ENCODE measurements at regions not wholly inside any gene's neighbourhood (a gene's known extent, or its start where the extent isn't known, plus 50 kb on each side); places are given as distances from the start of the nearest gene placed in this dataset.

- peak; percentile 98 for TF ChIP-seq FOXM1 (IDR thresholded peaks at IDR 0.05; ENCODE audit: low read depth, low read length)
- peak; percentile 36; the same call in 1 of the 2 replicates for TF ChIP-seq RAD51 (IDR thresholded peaks at IDR 0.05)
- no peak for TF ChIP-seq PBX3 (IDR thresholded peaks at IDR 0.05; ENCODE audit: insufficient replicate concordance, low read depth, low read length)
- TF ChIP-seq NR2F1 (conservative IDR thresholded peaks at IDR 0.05) = peak; percentile 99
- TF ChIP-seq HDGF (IDR thresholded peaks at IDR 0.05) = no peak
- peak; percentile 32; the same call in 1 of the 2 replicates for TF ChIP-seq YY1 (IDR thresholded peaks at IDR 0.05; ENCODE audit: low read depth, low read length)
- TF ChIP-seq TCF12 (IDR thresholded peaks at IDR 0.05; ENCODE audit: low read depth, low read length) = peak; percentile 69; the same call in 1 of the 2 replicates
- peak in 1 of 2 experiments; percentile 86; a peak in 2 of 4 replicates for TF ChIP-seq ETV6 (conservative IDR thresholded peaks at IDR 0.05 in 1 of 2, IDR thresholded peaks at IDR 0.05 in 1 of 2; ENCODE audit: borderline replicate concordance in 1 of 2, low read depth in 1 of 2)
- peak; percentile 78 for TF ChIP-seq SP1 (IDR thresholded peaks at IDR 0.05; ENCODE audit: low read depth, low read length)
- TF ChIP-seq MEF2A (IDR thresholded peaks at IDR 0.05; ENCODE audit: insufficient read depth, low read depth, low read length) = peak; percentile 94
- no peak for TF ChIP-seq BCLAF1 (IDR thresholded peaks at IDR 0.05)
- no peak for TF ChIP-seq ESRRA (IDR thresholded peaks at IDR 0.05; ENCODE audit: low read length)
- peak; percentile 73 for TF ChIP-seq MLLT1 (IDR thresholded peaks at IDR 0.05)
- no peak for TF ChIP-seq NFXL1 (IDR thresholded peaks at IDR 0.05; ENCODE audit: borderline replicate concordance)
- no peak for TF ChIP-seq CHD1 (IDR thresholded peaks at IDR 0.05; ENCODE audit: low read depth, low read length)
- no peak for TF ChIP-seq HDAC2 (IDR thresholded peaks at IDR 0.05)
- TF ChIP-seq ZZZ3 (IDR thresholded peaks at IDR 0.05; ENCODE audit: control insufficient read depth, insufficient read length, low read depth) = no peak
- peak; percentile 64; the same call in 1 of the 2 replicates for TF ChIP-seq PML (IDR thresholded peaks at IDR 0.05; ENCODE audit: low read length)
- TF ChIP-seq ZBTB11 (CRISPR knock-in tag; IDR thresholded peaks at IDR 0.05) = no peak
- TF ChIP-seq RCOR1 (conservative IDR thresholded peaks at IDR 0.05; ENCODE audit: low read depth, low read length) = no peak
Observed at GRCh38 chr3:152737021-152737908, 97.7 kb upstream of the P2RY1 start (continued).
